SK-N-SH treated with all-trans-retinoic acid at 6 μM for 48 hours (cell line): ENCODE measurements at regions not wholly inside any gene's neighbourhood (a gene's known extent, or its start where the extent isn't known, plus 50 kb on each side); places are given as distances from the start of the nearest gene placed in this dataset.

Experiments used
- ATAC-seq: fragments of 200-7000 bp; cut with Tn5 transposase; 3 replicates; pipeline ENCODE4 v1.9.1; 2020; ENCODE audit warnings: mild to moderate bottlenecking, moderate library complexity
- ARNTL ChIP-seq: fragments of 450-650 bp; formaldehyde crosslinking; IDR thresholded peaks from 2 replicates; pipeline ENCODE4 v1.5.0; 2020; ENCODE audit warnings: low read depth, mild to moderate bottlenecking, moderate library complexity, borderline replicate concordance
- BACH2 ChIP-seq: fragments of 250-450 bp; sonication (Bioruptor Pico); IDR thresholded peaks from 2 replicates; pipeline ENCODE4 v1.9.0; 2021; ENCODE audit warnings: mild to moderate bottlenecking, borderline replicate concordance
- CREB5 ChIP-seq: fragments of 250-450 bp; sonication (Bioruptor Pico); IDR thresholded peaks from 2 replicates; pipeline ENCODE4 v1.5.1; 2020; ENCODE audit warnings: low read depth, mild to moderate bottlenecking, moderate library complexity
- CSDC2 ChIP-seq: fragments of 250-450 bp; sonication (Bioruptor Pico); IDR thresholded peaks from 2 replicates; pipeline ENCODE4 v1.5.0; 2020; ENCODE audit warnings: mild to moderate bottlenecking, moderate library complexity
- CSRNP3 ChIP-seq: fragments of 250-450 bp; sonication (Bioruptor Pico); IDR thresholded peaks from 2 replicates; pipeline ENCODE4 v1.5.1; 2021; ENCODE audit warnings: mild to moderate bottlenecking, moderate library complexity
- ESRRG ChIP-seq: fragments of 250-450 bp; sonication (Bioruptor Pico); IDR thresholded peaks from 2 replicates; pipeline ENCODE4 v1.6.1; 2021; ENCODE audit warnings: mild to moderate bottlenecking
- GLIS3 ChIP-seq: fragments of 250-450 bp; sonication (Bioruptor Pico); IDR thresholded peaks from 2 replicates; pipeline ENCODE4 v1.5.0; 2020; ENCODE audit warnings: mild to moderate bottlenecking, moderate library complexity
- OSR1 ChIP-seq: fragments of 250-450 bp; sonication (Bioruptor Pico); IDR thresholded peaks from 2 replicates; pipeline ENCODE4 v1.8.0; 2022; ENCODE audit warnings: moderate library complexity, mild to moderate bottlenecking, inconsistent platforms
- PATZ1 ChIP-seq: fragments of 250-450 bp; sonication (Bioruptor Pico); IDR thresholded peaks from 2 replicates; pipeline ENCODE4 v1.8.0; 2020; ENCODE audit warnings: mild to moderate bottlenecking, moderate library complexity, borderline replicate concordance
- POU6F1 ChIP-seq: fragments of 250-450 bp; sonication (Bioruptor Pico); IDR thresholded peaks from 2 replicates; pipeline ENCODE4 v1.8.0; 2021; ENCODE audit warnings: low read depth, mild to moderate bottlenecking, moderate library complexity, borderline replicate concordance
- RARB ChIP-seq: fragments of 250-450 bp; sonication (Bioruptor Pico); IDR thresholded peaks from 2 replicates; pipeline ENCODE4 v1.8.0; 2021; ENCODE audit warnings: mild to moderate bottlenecking, moderate library complexity
- SNAI2 ChIP-seq: fragments of 250-450 bp; sonication (Bioruptor Pico); IDR thresholded peaks from 2 replicates; pipeline ENCODE4 v1.5.0; 2020; ENCODE audit warnings: mild to moderate bottlenecking, moderate library complexity
- TCF4 ChIP-seq: fragments of 250-450 bp; sonication (Bioruptor Pico); IDR thresholded peaks from 2 replicates; pipeline ENCODE4 v1.8.0; 2021; ENCODE audit warnings: mild to moderate bottlenecking, moderate library complexity, borderline replicate concordance
- TOX ChIP-seq: fragments of 250-450 bp; sonication (Bioruptor Pico); IDR thresholded peaks from 2 replicates; pipeline ENCODE4 v1.8.0; 2021; ENCODE audit warnings: mild to moderate bottlenecking, moderate library complexity, borderline replicate concordance
- TSHZ2 ChIP-seq: fragments of 250-450 bp; sonication (Bioruptor Pico); IDR thresholded peaks from 2 replicates; pipeline ENCODE4 v1.5.0; 2020; ENCODE audit warnings: mild to moderate bottlenecking, moderate library complexity
- ZC3H10 ChIP-seq: fragments of 250-450 bp; sonication (Bioruptor Pico); IDR thresholded peaks from 2 replicates; pipeline ENCODE4 v1.5.1; 2021; ENCODE audit warnings: mild to moderate bottlenecking, moderate library complexity
- ZFP3 ChIP-seq: fragments of 250-450 bp; sonication (Bioruptor Pico); IDR thresholded peaks from 2 replicates; pipeline ENCODE4 v1.5.0; 2020; ENCODE audit warnings: mild to moderate bottlenecking, moderate library complexity
- ZFP30 ChIP-seq: fragments of 450-650 bp; formaldehyde crosslinking; IDR thresholded peaks from 2 replicates; pipeline ENCODE4 v1.5.0; 2022; ENCODE audit warnings: mild to moderate bottlenecking, moderate library complexity
- ZNF565 ChIP-seq: fragments of 450-650 bp; formaldehyde crosslinking; conservative IDR thresholded peaks from 2 replicates; pipeline ENCODE4 v1.5.0; 2020; ENCODE audit warnings: low read depth, mild to moderate bottlenecking, moderate library complexity
- ZNF8 ChIP-seq: fragments of 450-650 bp; formaldehyde crosslinking; IDR thresholded peaks from 2 replicates; pipeline ENCODE4 v1.5.0; 2020; ENCODE audit warnings: mild to moderate bottlenecking, moderate library complexity

- no peak for TF ChIP-seq CSRNP3 (CRISPR knock-in tag)
- TF ChIP-seq, all 23 proteins: peak for 0
These were observed 111.6 kb upstream of the ZBTB40 start (continued) for GRCh38 chr1:22340066-22340465.

GRCh38 chr1:22340873-22341272, 110.8 kb upstream of the ZBTB40 start:
- ATAC-seq = no peak
- no peak for TF ChIP-seq ZC3H10 (CRISPR knock-in tag)
- TF ChIP-seq CREB5 (CRISPR knock-in tag) = no peak
- TF ChIP-seq ESRRG (CRISPR knock-in tag) = no peak
- no peak for TF ChIP-seq RARB (CRISPR knock-in tag)
- no peak for TF ChIP-seq TCF4 (CRISPR knock-in tag)
- TF ChIP-seq ZNF565 (CRISPR knock-in tag) = no peak
- TF ChIP-seq POU6F1 = no peak
- TF ChIP-seq BACH2 (CRISPR knock-in tag) = no peak
- TF ChIP-seq TOX = no peak
- TF ChIP-seq ZFP3 (CRISPR knock-in tag) = no peak

- peak; percentile 67 for ATAC-seq
- TF ChIP-seq ZFP30 (CRISPR knock-in tag) (no peak), BACH2 (CRISPR knock-in tag) (no peak), TOX (no peak), OSR1 (CRISPR knock-in tag) (no peak), ZNF8 (CRISPR knock-in tag) (no peak), RARB (CRISPR knock-in tag) (no peak), TCF4 (CRISPR knock-in tag) (peak; percentile 28; the same call in 1 of the 2 replicates), ARNTL (CRISPR knock-in tag) (no peak), ZFP3 (CRISPR knock-in tag) (no peak), ESRRG (CRISPR knock-in tag) (no peak), ZNF565 (CRISPR knock-in tag) (no peak), CSDC2 (CRISPR knock-in tag) (no peak), CREB5 (CRISPR knock-in tag) (0 out of 2 replicates have a peak, but pooled peaks have one; percentile 15), SNAI2 (CRISPR knock-in tag) (no peak), TSHZ2 (CRISPR knock-in tag) (peak; percentile 76), CSRNP3 (CRISPR knock-in tag) (no peak), GLIS3 (CRISPR knock-in tag) (no peak), PATZ1 (CRISPR knock-in tag) (no peak), ZC3H10 (CRISPR knock-in tag) (no peak)
These were observed 109.7 kb upstream of the ZBTB40 start for GRCh38 chr1:22341791-22342605.
